Parathyroid adenoma (tissue), 2 donors: ENCODE measurements at regions not wholly inside any gene's neighbourhood (a gene's known extent, or its start where the extent isn't known, plus 50 kb on each side); places are given as distances from the start of the nearest gene placed in this dataset.

Source experiments
- H2AFZ ChIP-seq: fragments of 300-600 bp; sonication (generic); one replicate; pipeline ENCODE4 v1.7.0; 2017; ENCODE audit warnings: antibody characterized with exemption, mild to moderate bottlenecking
- H3K27ac ChIP-seq: fragments of 300-600 bp; sonication (generic); one replicate; pipeline ENCODE4 v1.7.0; 2017
- H3K27me3 ChIP-seq: fragments of 300-600 bp; sonication (generic); one replicate; pipeline ENCODE4 v1.7.0; 2017; ENCODE audit warnings: low read length; ENCODE audit not compliant: control insufficient read depth, insufficient read depth
- H3K36me3 ChIP-seq: fragments of 300-600 bp; sonication (generic); one replicate; pipeline ENCODE4 v1.7.0; 2017; ENCODE audit warnings: low read length; ENCODE audit not compliant: control insufficient read depth, insufficient read depth
- H3K4me1 ChIP-seq: fragments of 300-600 bp; sonication (generic); one replicate; pipeline ENCODE4 v1.7.0; 2017; ENCODE audit warnings: control low read depth
- H3K4me2 ChIP-seq: fragments of 300-600 bp; sonication (generic); one replicate; pipeline ENCODE4 v1.7.0; 2017; ENCODE audit warnings: low read length
- H3K4me3 ChIP-seq: fragments of 300-600 bp; sonication (generic); one replicate; pipeline ENCODE4 v1.7.0; 2017; ENCODE audit warnings: low read depth, low read length
- H3K79me2 ChIP-seq: fragments of 300-600 bp; sonication (generic); one replicate; pipeline ENCODE4 v1.7.0; 2017; ENCODE audit warnings: control low read depth
- H3K9ac ChIP-seq: fragments of 300-600 bp; sonication (generic); one replicate; pipeline ENCODE4 v1.7.0; 2017; ENCODE audit warnings: mild to moderate bottlenecking
- H3K9me3 ChIP-seq: fragments of 300-600 bp; sonication (generic); one replicate; pipeline ENCODE4 v1.7.0; 2017; ENCODE audit warnings: low read length; ENCODE audit not compliant: control insufficient read depth
- TF ChIP-seq, protein P1 (sequence below): fragments of 300-600 bp; sonication (generic); IDR thresholded peaks from one replicate; pipeline ENCODE4 v1.7.0; 2017; ENCODE audit warnings: antibody characterized with exemption, mild to moderate bottlenecking
- donor health status: primary hyperparathyroidism.

GRCh38 chr14:65296402-65296801 lies 116.1 kb upstream of the FUT8 start:
- TF ChIP-seq, protein P1, sequence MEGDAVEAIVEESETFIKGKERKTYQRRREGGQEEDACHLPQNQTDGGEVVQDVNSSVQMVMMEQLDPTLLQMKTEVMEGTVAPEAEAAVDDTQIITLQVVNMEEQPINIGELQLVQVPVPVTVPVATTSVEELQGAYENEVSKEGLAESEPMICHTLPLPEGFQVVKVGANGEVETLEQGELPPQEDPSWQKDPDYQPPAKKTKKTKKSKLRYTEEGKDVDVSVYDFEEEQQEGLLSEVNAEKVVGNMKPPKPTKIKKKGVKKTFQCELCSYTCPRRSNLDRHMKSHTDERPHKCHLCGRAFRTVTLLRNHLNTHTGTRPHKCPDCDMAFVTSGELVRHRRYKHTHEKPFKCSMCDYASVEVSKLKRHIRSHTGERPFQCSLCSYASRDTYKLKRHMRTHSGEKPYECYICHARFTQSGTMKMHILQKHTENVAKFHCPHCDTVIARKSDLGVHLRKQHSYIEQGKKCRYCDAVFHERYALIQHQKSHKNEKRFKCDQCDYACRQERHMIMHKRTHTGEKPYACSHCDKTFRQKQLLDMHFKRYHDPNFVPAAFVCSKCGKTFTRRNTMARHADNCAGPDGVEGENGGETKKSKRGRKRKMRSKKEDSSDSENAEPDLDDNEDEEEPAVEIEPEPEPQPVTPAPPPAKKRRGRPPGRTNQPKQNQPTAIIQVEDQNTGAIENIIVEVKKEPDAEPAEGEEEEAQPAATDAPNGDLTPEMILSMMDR, result no peak

DNA sequence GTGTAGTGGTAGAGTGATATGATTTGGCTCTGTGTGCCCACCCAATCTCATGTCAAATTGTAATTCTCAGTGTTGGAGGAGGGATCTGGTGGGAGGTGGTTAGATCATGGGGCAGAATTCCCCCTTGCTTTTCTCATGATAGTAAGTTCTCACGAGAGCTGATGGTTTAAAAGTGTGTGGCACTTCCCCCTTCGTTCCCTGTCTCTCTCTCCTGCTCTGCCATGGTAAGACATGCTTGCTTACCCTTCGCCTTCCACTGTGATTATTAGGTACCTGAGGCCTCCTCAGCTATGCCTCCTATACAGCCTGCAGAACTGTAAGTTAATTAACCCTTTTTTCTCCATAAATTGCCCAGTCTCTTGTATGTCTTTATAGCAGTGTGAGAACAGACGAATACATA lies 115.7 kb upstream of the FUT8 start:
- Histone ChIP-seq H3K36me3 (no peaks in the 10 kb centered on the region), H3K9me3 (no peaks in the 10 kb centered on the region), H3K27me3 (no peaks in the 10 kb centered on the region), H2AFZ (no peak overlapping the region), H3K4me2 (no peak overlapping the region), H3K4me1 (no peaks in the 10 kb centered on the region), H3K79me2 (no peaks in the 10 kb centered on the region), H3K27ac (no peak overlapping the region), H3K4me3 (no peak overlapping the region), H3K9ac (no peak overlapping the region)
- TF ChIP-seq, protein P1, result no peak

More at GRCh38 chr14:65296402-65296801, 116.1 kb upstream of the FUT8 start:
- H3K4me1 ChIP-seq, result no peaks in the 10 kb centered on the region
- no peaks in the 10 kb centered on the region for H3K36me3 ChIP-seq
- H3K27ac ChIP-seq, result no peak overlapping the region
- H3K79me2 ChIP-seq, result no peaks in the 10 kb centered on the region
- no peaks in the 10 kb centered on the region for H3K27me3 ChIP-seq
- no peak overlapping the region for H3K9ac ChIP-seq
- H2AFZ ChIP-seq, result no peak overlapping the region
- no peak overlapping the region for H3K4me2 ChIP-seq
- H3K4me3 ChIP-seq, result no peak overlapping the region
- no peaks in the 10 kb centered on the region for H3K9me3 ChIP-seq

GRCh38 chr14:65297744-65298143 lies 114.8 kb upstream of the FUT8 start:
- H3K9me3 ChIP-seq, result no peaks in the 10 kb centered on the region
- H3K4me2 ChIP-seq, result no peak overlapping the region
- no peaks in the 10 kb centered on the region for H3K27me3 ChIP-seq
- no peak overlapping the region for H3K4me3 ChIP-seq
- no peak overlapping the region for H2AFZ ChIP-seq
- no peaks in the 10 kb centered on the region for H3K4me1 ChIP-seq
- no peak overlapping the region for H3K27ac ChIP-seq
- TF ChIP-seq, protein P1, result no peak
- H3K9ac ChIP-seq, result no peak overlapping the region
- H3K79me2 ChIP-seq, result no peaks in the 10 kb centered on the region
- no peaks in the 10 kb centered on the region for H3K36me3 ChIP-seq

DNA sequence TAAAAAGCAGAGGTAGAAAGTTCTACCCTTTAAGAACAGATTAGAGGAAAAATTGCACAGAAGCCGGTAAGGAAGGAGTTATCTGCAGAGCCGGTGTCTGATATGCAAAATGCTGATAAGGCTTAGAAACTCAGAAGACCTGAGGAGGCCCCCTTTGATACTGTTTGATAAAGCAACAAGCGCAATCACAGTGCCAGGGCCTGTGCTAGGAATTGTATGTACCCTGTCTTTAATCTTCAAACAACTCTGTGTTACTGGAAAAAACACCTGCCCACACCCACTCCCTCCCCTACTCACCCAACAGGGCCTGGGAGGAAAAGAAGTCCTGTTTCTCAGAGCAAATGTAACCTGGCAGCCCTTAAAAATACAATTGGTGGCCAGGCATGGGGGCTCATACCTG lies 112.7 kb upstream of the FUT8 start:
- H3K79me2 ChIP-seq, result no peaks in the 10 kb centered on the region
- H3K27me3 ChIP-seq, result no peaks in the 10 kb centered on the region
- H3K9ac ChIP-seq, result no peak overlapping the region
- no peaks in the 10 kb centered on the region for H3K4me1 ChIP-seq
- no peak overlapping the region for H3K4me3 ChIP-seq
- no peak overlapping the region for H3K4me2 ChIP-seq
- TF ChIP-seq, protein P1, result no peak
- no peaks in the 10 kb centered on the region for H3K9me3 ChIP-seq
- no peak overlapping the region for H2AFZ ChIP-seq
- no peaks in the 10 kb centered on the region for H3K36me3 ChIP-seq
- H3K27ac ChIP-seq, result no peak overlapping the region

GRCh38 chr14:65301862-65302539 lies 110.5 kb upstream of the FUT8 start:
- Histone ChIP-seq H3K9me3 (no peaks in the 10 kb centered on the region), H3K27ac (no peak overlapping the region), H3K4me1 (no peaks in the 10 kb centered on the region), H3K4me3 (no peak overlapping the region), H3K9ac (no peak overlapping the region), H3K4me2 (no peak overlapping the region), H3K79me2 (no peaks in the 10 kb centered on the region), H2AFZ (peak overlapping the region; percentile 30), H3K36me3 (no peaks in the 10 kb centered on the region), H3K27me3 (no peaks in the 10 kb centered on the region)
- TF ChIP-seq, protein P1, result no peak
